ENCODE measurements at regions not wholly inside any gene's neighbourhood (a gene's known extent, or its start where the extent isn't known, plus 50 kb on each side); places are given as distances from the start of the nearest gene placed in this dataset.
"Not testable (repeated sequence)": the region's sequence is repeated elsewhere in the genome, so short reads cannot be mapped to it uniquely, and the experiment has no call there.

- no peak for TF ChIP-seq CTCF (IDR thresholded peaks at IDR 0.05)
- no peak for TF ChIP-seq POLR2A (IDR thresholded peaks at IDR 0.05)
- Histone ChIP-seq H3K36me3 (no peaks in the 10 kb centered on the region), H3K27me3 (no peaks in the 10 kb centered on the region), H3K9me3 (no peaks in the 10 kb centered on the region), H3K27ac (no peak overlapping the region), H3K4me3 (no peak overlapping the region), H3K4me1 (peaks cover 0 to 10% (median 0%) of the 10 kb centered on the region in 3 donors)
- WGBS, 2 donors = 84 to 86% methylated on average over 10 of the region's 10 CpGs
- intact Hi-C loops (cut with DNase I) = no loop called here
- DNase-seq = no peak
Observed at GRCh38 chr16:7804635-7805195, 472.1 kb downstream of the RBFOX1 start.

GRCh38 chr16:7792346-7792745 is 459.7 kb downstream of the RBFOX1 start:
- Histone ChIP-seq H3K36me3 (no peaks in the 10 kb centered on the region), H3K27ac (no peak overlapping the region), H3K27me3 (no peaks in the 10 kb centered on the region), H3K9me3 (no peaks in the 10 kb centered on the region), H3K4me3 (no peak overlapping the region), H3K4me1 (no peaks in the 10 kb centered on the region)
- TF ChIP-seq CTCF (IDR thresholded peaks at IDR 0.05) (no peak), POLR2A (IDR thresholded peaks at IDR 0.05) (no peak)
- DNase-seq = no peak
- WGBS, 2 donors = 54 to 85% methylated on average over 4 of the region's 4 CpGs
- intact Hi-C loops (cut with DNase I) = no loop called here

- Histone ChIP-seq H3K4me1 (no peaks in the 10 kb centered on the region), H3K27me3 (no peaks in the 10 kb centered on the region), H3K27ac (no peak overlapping the region), H3K36me3 (no peaks in the 10 kb centered on the region), H3K9me3 (no peaks in the 10 kb centered on the region), H3K4me3 (no peak overlapping the region)
- 86 to 88% methylated on average over 10 of the region's 10 CpGs for WGBS, 2 donors
- no peak for TF ChIP-seq POLR2A (IDR thresholded peaks at IDR 0.05)
- TF ChIP-seq CTCF (IDR thresholded peaks at IDR 0.05) = no peak
- no peak for DNase-seq
- intact Hi-C loops (cut with DNase I) = no loop called here
Observed at GRCh38 chr16:7791028-7791590, 458.5 kb downstream of the RBFOX1 start.

GRCh38 chr16:7775072-7775488 is 442.4 kb downstream of the RBFOX1 start:
- no peak for TF ChIP-seq CTCF (IDR thresholded peaks at IDR 0.05)
- no peak for TF ChIP-seq POLR2A (IDR thresholded peaks at IDR 0.05)
- Histone ChIP-seq H3K27ac (no peak overlapping the region), H3K36me3 (no peaks in the 10 kb centered on the region), H3K27me3 (no peaks in the 10 kb centered on the region), H3K4me3 (no peak overlapping the region), H3K9me3 (no peaks in the 10 kb centered on the region), H3K4me1 (no peaks in the 10 kb centered on the region)
- 60 to 62% methylated on average over 1 of the region's 1 CpG for WGBS, 2 donors
- DNase-seq = no peak
- intact Hi-C loops (cut with DNase I) = no loop called here

- WGBS, 2 donors = 73 to 82% methylated on average over 8 of the region's 8 CpGs
- intact Hi-C loops (cut with DNase I) = no loop called here
- H3K9me3 ChIP-seq = no peaks in the 10 kb centered on the region
Observed at GRCh38 chr16:7772722-7773121, 440.1 kb downstream of the RBFOX1 start.

GRCh38 chr16:7769091-7769490 is 436.4 kb downstream of the RBFOX1 start:
- H3K4me3 ChIP-seq; H3K4me1 ChIP-seq; H3K9me3 ChIP-seq; H3K27me3 ChIP-seq; DNase-seq; H3K36me3 ChIP-seq; H3K27ac ChIP-seq; intact Hi-C loops (cut with DNase I): not testable (repeated sequence)
- 84 to 91% methylated on average over 6 of the region's 6 CpGs for WGBS, 2 donors

More at GRCh38 chr16:7772722-7773121, 440.1 kb downstream of the RBFOX1 start:
- H3K36me3 ChIP-seq = no peaks in the 10 kb centered on the region
- H3K27ac ChIP-seq = no peak overlapping the region
- TF ChIP-seq CTCF (IDR thresholded peaks at IDR 0.05) (no peak), POLR2A (IDR thresholded peaks at IDR 0.05) (no peak)
- H3K27me3 ChIP-seq = no peaks in the 10 kb centered on the region
- DNase-seq = no peak
- H3K4me1 ChIP-seq = no peaks in the 10 kb centered on the region
- H3K4me3 ChIP-seq = no peak overlapping the region
